H9 (cell line): ENCODE measurements at regions not wholly inside any gene's neighbourhood (a gene's known extent, or its start where the extent isn't known, plus 50 kb on each side); places are given as distances from the start of the nearest gene placed in this dataset.

ENCODE experiments used
- DNase-seq: peaks from one replicate; pipeline ENCODE4 v3.0.0-alpha.2; 2017
- H2AFZ ChIP-seq: one replicate; pipeline ENCODE4 v1.6.1; 2013; ENCODE audit warnings: mild to moderate bottlenecking, low read length, control low read depth, moderate library complexity
- H2AK5ac ChIP-seq: 2 replicates; pipeline ENCODE4 v1.6.1; 2013; ENCODE audit warnings: low read length, control low read depth, mixed read lengths; ENCODE audit not compliant: insufficient read length
- H2BK120ac ChIP-seq: one replicate; pipeline ENCODE4 v1.6.1; 2013; ENCODE audit warnings: low read depth, mild to moderate bottlenecking, low read length, control low read depth, inconsistent platforms; ENCODE audit not compliant: poor library complexity, severe bottlenecking
- H2BK12ac ChIP-seq: 2 replicates; pipeline ENCODE4 v1.6.1; 2013; ENCODE audit warnings: low read length, control low read depth, mixed read lengths, low read depth; ENCODE audit not compliant: insufficient read length
- H2BK15ac ChIP-seq: 2 replicates; pipeline ENCODE4 v1.6.1; 2013; ENCODE audit warnings: low read depth, low read length, control low read depth
- H2BK20ac ChIP-seq: one replicate; pipeline ENCODE4 v1.6.1; 2013; ENCODE audit warnings: low read depth, mild to moderate bottlenecking, low read length, control low read depth, inconsistent platforms; ENCODE audit not compliant: poor library complexity, severe bottlenecking
- H2BK5ac ChIP-seq: 2 replicates; pipeline ENCODE4 v1.6.1; 2013; ENCODE audit warnings: low read length, control low read depth, mixed read lengths; ENCODE audit not compliant: insufficient read length
- H3K14ac ChIP-seq: 2 replicates; pipeline ENCODE4 v1.6.1; 2013; ENCODE audit warnings: low read length, control low read depth; ENCODE audit not compliant: insufficient read depth
- H3K18ac ChIP-seq: 2 replicates; pipeline ENCODE4 v1.6.1; 2013; ENCODE audit warnings: low read depth, mild to moderate bottlenecking, mixed read lengths, low read length, control low read depth; ENCODE audit not compliant: insufficient read length
- H3K23ac ChIP-seq: 2 replicates; pipeline ENCODE4 v1.6.1; 2013; ENCODE audit warnings: low read length, control low read depth, mixed read lengths, low read depth; ENCODE audit not compliant: insufficient read length
- H3K23me2 ChIP-seq: 2 replicates; pipeline ENCODE4 v1.6.1; 2013; ENCODE audit warnings: low read depth, mild to moderate bottlenecking, mixed read lengths, low read length, control low read depth; ENCODE audit not compliant: insufficient read length, poor library complexity, severe bottlenecking
- H3K27ac ChIP-seq: 2 replicates; pipeline ENCODE4 v1.5.1; 2013; ENCODE audit warnings: low read length, control low read depth, mixed read lengths, low read depth; ENCODE audit not compliant: insufficient read length
- H3K27me3 ChIP-seq: 2 replicates; pipeline ENCODE4 v1.6.1; 2013; ENCODE audit warnings: low read length, control low read depth, inconsistent platforms; ENCODE audit not compliant: insufficient read depth
- H3K4ac ChIP-seq: 2 replicates; pipeline ENCODE4 v1.6.1; 2013; ENCODE audit warnings: low read depth, mild to moderate bottlenecking, control low read depth, inconsistent platforms, low read length, moderate library complexity
- H3K4me1 ChIP-seq: 2 replicates; pipeline ENCODE4 v1.6.1; 2013; ENCODE audit warnings: low read length, control low read depth, inconsistent platforms; ENCODE audit not compliant: insufficient read depth
- H3K4me2 ChIP-seq: 2 replicates; pipeline ENCODE4 v1.6.1; 2013; ENCODE audit warnings: low read length, control low read depth, mixed read lengths; ENCODE audit not compliant: insufficient read length, insufficient read depth
- H3K56ac ChIP-seq: 2 replicates; pipeline ENCODE4 v1.6.1; 2013; ENCODE audit warnings: low read depth, mild to moderate bottlenecking, mixed read lengths, low read length, control low read depth; ENCODE audit not compliant: insufficient read length
- H3K79me1 ChIP-seq: 2 replicates; pipeline ENCODE4 v1.6.1; 2013; ENCODE audit warnings: low read depth, mild to moderate bottlenecking, moderate library complexity, low read length, control low read depth, inconsistent platforms; ENCODE audit not compliant: insufficient read depth, poor library complexity, severe bottlenecking
- H3K79me2 ChIP-seq: 2 replicates; pipeline ENCODE4 v1.6.1; 2013; ENCODE audit warnings: low read length, control low read depth, inconsistent platforms; ENCODE audit not compliant: insufficient read depth
- H3K9ac ChIP-seq: 2 replicates; pipeline ENCODE4 v1.6.1; 2013; ENCODE audit warnings: low read length, control low read depth, mixed read lengths; ENCODE audit not compliant: insufficient read length; ENCODE audit errors: extremely low read depth
- H3K9me3 ChIP-seq: one replicate; pipeline ENCODE4 v1.6.1; 2013; ENCODE audit warnings: low read depth, low read length, inconsistent platforms; ENCODE audit not compliant: control insufficient read depth
- H3T11ph ChIP-seq: one replicate; pipeline ENCODE4 v1.6.1; 2013; ENCODE audit warnings: mild to moderate bottlenecking, low read length, control low read depth, inconsistent platforms
- H4K20me1 ChIP-seq: one replicate; pipeline ENCODE4 v1.6.1; 2013; ENCODE audit not compliant: control insufficient read depth, insufficient read length, insufficient read depth
- H4K5ac ChIP-seq: 2 replicates; pipeline ENCODE4 v1.6.1; 2013; ENCODE audit warnings: low read depth, mild to moderate bottlenecking, mixed read lengths, low read length, control low read depth; ENCODE audit not compliant: insufficient read length
- H4K8ac ChIP-seq: replicated peaks from 2 replicates; pipeline ENCODE4 v1.6.1; 2013; ENCODE audit warnings: low read length, control low read depth, mixed read lengths, low read depth; ENCODE audit not compliant: insufficient read length
- H4K91ac ChIP-seq: 2 replicates; pipeline ENCODE4 v1.6.1; 2013; ENCODE audit warnings: low read depth, mild to moderate bottlenecking, moderate library complexity, mixed read lengths, low read length, control low read depth; ENCODE audit not compliant: insufficient read length
- H3K27ac Mint-ChIP-seq, 3 experiments: 2 replicates in 2 of 3; 3 replicates in 1 of 3; pipeline ENCODE4 v1.8.0; 2020 to 2021; ENCODE audit warnings: mixed read lengths in 3 of 3, mild to moderate bottlenecking in 1 of 3, moderate library complexity in 1 of 3
- H3K27me3 Mint-ChIP-seq: 2 replicates; pipeline ENCODE4 v1.8.0; 2021; ENCODE audit warnings: low read depth, mild to moderate bottlenecking, moderate library complexity, mixed read lengths
- H3K36me3 Mint-ChIP-seq, 3 experiments: 2 replicates in 2 of 3; 3 replicates in 1 of 3; pipeline ENCODE4 v1.8.0; 2020 to 2021; ENCODE audit warnings: low read depth in 3 of 3, mixed read lengths in 3 of 3; ENCODE audit not compliant: insufficient read depth in 1 of 3
- H3K4me1 Mint-ChIP-seq, 2 experiments: 2 replicates each; pipeline ENCODE4 v1.8.0; 2020; ENCODE audit warnings: mixed read lengths in 2 of 2
- H3K4me3 Mint-ChIP-seq, 2 experiments: 2 replicates in 1 of 2; 3 replicates in 1 of 2; pipeline ENCODE4 v1.8.0; 2020 to 2021; ENCODE audit warnings: mild to moderate bottlenecking in 2 of 2, mixed read lengths in 2 of 2, moderate library complexity in 1 of 2
- H3K9me3 Mint-ChIP-seq, 2 experiments: 2 replicates in 1 of 2; 3 replicates in 1 of 2; pipeline ENCODE4 v1.8.0; 2020; ENCODE audit warnings: mild to moderate bottlenecking in 2 of 2, mixed read lengths in 2 of 2, moderate library complexity in 1 of 2
- CTCF ChIP-seq: fragments of 200-600 bp; sonication (generic); conservative IDR thresholded peaks from 3 replicates; pipeline ENCODE4 v1.8.0; 2021; ENCODE audit warnings: antibody characterized with exemption, mild to moderate bottlenecking

- no peak for DNase-seq
- no peak overlapping the region for H4K8ac ChIP-seq
- no peaks in the 10 kb centered on the region for H3K79me1 ChIP-seq
- H3K4me1 Mint-ChIP-seq: no peaks in the 10 kb centered on the region
- H3K4ac ChIP-seq: no peak overlapping the region
- no peak overlapping the region for H2AK5ac ChIP-seq
- no peak overlapping the region for H2BK20ac ChIP-seq
- no peak overlapping the region for H3K14ac ChIP-seq
- no peak for TF ChIP-seq CTCF
- no peak overlapping the region for H3K27ac ChIP-seq
- no peak overlapping the region for H2BK15ac ChIP-seq
- H3K4me1 ChIP-seq: no peaks in the 10 kb centered on the region; the same call in 1 of the 2 replicates
- no peak overlapping the region for H3K56ac ChIP-seq
- H2AFZ ChIP-seq: no peak overlapping the region
- no peak overlapping the region for H3K18ac ChIP-seq
- no peak overlapping the region for H3T11ph ChIP-seq
- H4K5ac ChIP-seq: no peak overlapping the region
- H3K9me3 ChIP-seq: no peaks in the 10 kb centered on the region
- no peak overlapping the region for H3K4me2 ChIP-seq
- H4K20me1 ChIP-seq: no peaks in the 10 kb centered on the region
- no peak overlapping the region for H3K23ac ChIP-seq
- no peaks in the 10 kb centered on the region for H3K79me2 ChIP-seq
- no peak overlapping the region for H3K9ac ChIP-seq
- H3K27ac Mint-ChIP-seq: no peak overlapping the region
- H3K9me3 Mint-ChIP-seq: peaks cover 3 to 4% of the 10 kb centered on the region in 2 experiments; a peak in 3 of 5 replicates
- no peaks in the 10 kb centered on the region for H3K23me2 ChIP-seq
- H2BK12ac ChIP-seq: no peak overlapping the region
- H2BK120ac ChIP-seq: no peak overlapping the region
- no peak overlapping the region for H2BK5ac ChIP-seq
- no peaks in the 10 kb centered on the region for H3K36me3 Mint-ChIP-seq
- no peaks in the 10 kb centered on the region for H3K27me3 Mint-ChIP-seq
- H3K27me3 ChIP-seq: no peaks in the 10 kb centered on the region
- no peak overlapping the region for H3K4me3 Mint-ChIP-seq
- H4K91ac ChIP-seq: no peak overlapping the region
These were observed 127.6 kb downstream of the ETAA1 start for GRCh38 chr2:67524777-67525176.
